BLaER1 treated with 17β-estradiol and CSF1 and Interleukin-3, amounts not matched to agents 10 nM and 100 nM (cell line): ENCODE measurements at regions not wholly inside any gene's neighbourhood (a gene's known extent, or its start where the extent isn't known, plus 50 kb on each side); places are given as distances from the start of the nearest gene placed in this dataset.
"Not testable (repeated sequence)": the region's sequence is repeated elsewhere in the genome, so short reads cannot be mapped to it uniquely, and the experiment has no call there.

Source experiments
- H3K27ac ChIP-seq, 11 experiments: shearing (Covaris generic); formaldehyde crosslinking; 2 replicates each; pipeline ENCODE4 v1.8.1; 2022
- H3K27me3 ChIP-seq, 11 experiments: shearing (Covaris generic); formaldehyde crosslinking; 2 replicates each; pipeline ENCODE4 v1.8.1; 2022
- H3K36me3 ChIP-seq, 11 experiments: shearing (Covaris generic); formaldehyde crosslinking; 2 replicates each; pipeline ENCODE4 v1.8.1; 2022
- H3K4me1 ChIP-seq, 10 experiments: shearing (Covaris generic); formaldehyde crosslinking; 2 replicates each; pipeline ENCODE4 v1.8.1; 2022
- H3K4me2 ChIP-seq, 11 experiments: shearing (Covaris generic); formaldehyde crosslinking; 2 replicates each; pipeline ENCODE4 v1.8.1; 2022
- H3K4me3 ChIP-seq, 10 experiments: shearing (Covaris generic); formaldehyde crosslinking; 2 replicates each; pipeline ENCODE4 v1.8.1; 2022
- H3K9ac ChIP-seq, 11 experiments: shearing (Covaris generic); formaldehyde crosslinking; 2 replicates each; pipeline ENCODE4 v1.8.1; 2022
- H3K9me3 ChIP-seq, 11 experiments: shearing (Covaris generic); formaldehyde crosslinking; replicated peaks in 1 of 11; 2 replicates each; pipeline ENCODE4 v1.8.1; 2022
- H4K20me1 ChIP-seq, 11 experiments: shearing (Covaris generic); formaldehyde crosslinking; 2 replicates each; pipeline ENCODE4 v1.8.1; 2022
- Cebpa-rat ChIP-seq, 11 experiments: shearing (Covaris generic); IDR thresholded peaks; 2 replicates each; pipeline ENCODE4 v1.8.1; 2022

DNA sequence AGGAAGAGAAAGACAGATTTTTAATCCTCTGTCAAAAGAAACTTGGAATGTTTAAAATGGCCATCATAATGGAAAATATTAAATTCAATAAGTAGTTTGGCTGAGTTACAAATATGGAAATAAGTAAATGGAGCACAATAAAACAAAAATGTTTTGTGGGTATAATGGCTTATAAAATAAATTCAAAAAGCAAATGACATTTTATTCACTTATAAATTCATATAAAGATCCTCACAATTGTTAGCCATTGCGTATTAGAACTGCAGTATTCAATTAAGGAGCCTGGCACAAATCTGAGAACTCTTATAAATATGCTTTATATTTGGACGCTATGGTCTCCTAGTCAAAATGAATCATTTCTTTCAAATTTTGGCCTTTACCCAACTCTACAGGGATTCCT, 339.0 kb upstream of the PABPC4L start:
- no peaks in the 10 kb centered on the region for H3K27me3 ChIP-seq
- H3K9ac ChIP-seq: no peak overlapping the region
- H3K36me3 ChIP-seq: no peaks in the 10 kb centered on the region
- no peaks in the 10 kb centered on the region for H3K4me1 ChIP-seq
- H4K20me1 ChIP-seq: no peaks in the 10 kb centered on the region
- no peak overlapping the region for H3K4me2 ChIP-seq
- no peak for TF ChIP-seq Cebpa-rat (IDR thresholded peaks at IDR 0.05)
- H3K9me3 ChIP-seq: no peaks in the 10 kb centered on the region
- H3K4me3 ChIP-seq: no peak overlapping the region
- H3K27ac ChIP-seq: no peak overlapping the region

DNA sequence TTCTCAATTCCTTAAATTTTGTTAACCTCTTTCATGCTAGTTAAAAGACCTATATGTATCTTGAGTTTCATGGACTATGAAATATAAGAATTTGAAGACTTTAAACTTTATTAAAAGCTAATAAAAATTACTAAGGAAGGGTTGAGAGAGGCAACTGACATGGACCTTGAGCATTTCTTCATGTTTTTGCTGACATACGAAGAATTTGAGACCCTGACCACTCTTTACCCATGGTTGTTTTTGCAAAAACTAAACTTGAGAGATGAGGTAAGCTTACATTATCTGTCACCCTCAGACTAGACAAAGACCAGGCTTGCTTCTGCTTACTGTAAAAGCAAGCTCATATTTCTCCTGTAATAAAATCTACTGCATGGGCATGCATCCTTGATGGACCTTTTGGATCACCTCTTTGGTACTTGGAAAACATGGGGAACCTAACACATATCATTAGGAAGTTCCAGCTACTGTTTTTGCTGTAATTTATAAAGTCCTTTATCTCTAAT, 338.2 kb upstream of the PABPC4L start:
- H3K27ac ChIP-seq: no peak overlapping the region
- no peak overlapping the region for H3K4me2 ChIP-seq
- TF ChIP-seq Cebpa-rat (IDR thresholded peaks at IDR 0.05): no peak
- H3K9ac ChIP-seq: no peak overlapping the region
- H3K36me3 ChIP-seq: no peaks in the 10 kb centered on the region
- H4K20me1 ChIP-seq: no peaks in the 10 kb centered on the region
- no peak overlapping the region for H3K4me3 ChIP-seq
- no peaks in the 10 kb centered on the region for H3K4me1 ChIP-seq
- no peaks in the 10 kb centered on the region for H3K27me3 ChIP-seq
- H3K9me3 ChIP-seq: no peaks in the 10 kb centered on the region

DNA sequence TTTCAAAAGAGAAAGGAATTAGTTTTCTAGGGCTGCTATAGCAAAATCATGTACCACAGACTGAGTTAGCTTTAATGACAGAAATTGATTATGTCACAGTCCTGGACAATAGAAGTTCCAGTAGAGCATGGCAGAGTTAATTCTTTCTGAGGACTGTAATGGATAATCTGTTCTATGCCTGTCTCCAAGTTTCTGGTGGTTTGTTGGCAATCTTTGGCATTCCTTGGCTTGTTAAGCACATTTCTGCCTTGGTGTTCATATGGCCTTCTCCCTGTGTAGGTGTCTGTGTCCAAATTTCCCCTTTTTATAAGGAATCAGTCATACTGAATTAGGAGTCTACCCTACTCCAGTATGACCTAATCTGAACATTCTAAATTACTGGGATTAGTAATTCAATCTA, 336.1 kb upstream of the PABPC4L start:
- H3K4me3 ChIP-seq: no peak overlapping the region
- no peaks in the 10 kb centered on the region for H3K9me3 ChIP-seq
- no peaks in the 10 kb centered on the region for H4K20me1 ChIP-seq
- no peaks in the 10 kb centered on the region for H3K4me1 ChIP-seq
- H3K4me2 ChIP-seq: no peak overlapping the region
- H3K27me3 ChIP-seq: no peaks in the 10 kb centered on the region
- no peak overlapping the region for H3K27ac ChIP-seq
- H3K36me3 ChIP-seq: no peaks in the 10 kb centered on the region
- H3K9ac ChIP-seq: no peak overlapping the region
- TF ChIP-seq Cebpa-rat (IDR thresholded peaks at IDR 0.05): no peak

DNA sequence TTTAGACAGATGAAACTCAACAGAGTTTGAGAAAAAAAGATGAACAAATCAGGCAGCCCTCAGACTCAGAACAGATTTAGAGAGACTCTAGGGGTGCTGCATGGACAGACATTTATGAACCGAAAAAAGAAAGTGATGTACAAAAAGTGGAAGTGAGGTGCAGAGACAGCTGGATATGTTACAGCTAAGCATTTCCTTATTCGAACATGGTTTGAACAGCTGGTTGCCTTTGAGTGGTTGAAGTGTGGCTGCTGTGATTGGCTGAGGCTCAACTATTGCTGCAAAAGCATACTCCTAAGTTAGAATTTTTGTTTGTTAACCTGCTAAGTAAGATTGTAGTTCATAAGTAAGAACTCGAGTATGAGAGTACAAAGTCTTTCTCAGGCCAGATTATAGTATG, 331.5 kb upstream of the PABPC4L start:
- Histone ChIP-seq H3K9ac (no peak overlapping the region), H4K20me1 (no peaks in the 10 kb centered on the region), H3K4me1 (no peaks in the 10 kb centered on the region), H3K9me3 (no peaks in the 10 kb centered on the region), H3K27ac (no peak overlapping the region), H3K4me3 (no peak overlapping the region), H3K27me3 (no peaks in the 10 kb centered on the region), H3K4me2 (no peak overlapping the region), H3K36me3 (no peaks in the 10 kb centered on the region)
- no peak for TF ChIP-seq Cebpa-rat (IDR thresholded peaks at IDR 0.05)

DNA sequence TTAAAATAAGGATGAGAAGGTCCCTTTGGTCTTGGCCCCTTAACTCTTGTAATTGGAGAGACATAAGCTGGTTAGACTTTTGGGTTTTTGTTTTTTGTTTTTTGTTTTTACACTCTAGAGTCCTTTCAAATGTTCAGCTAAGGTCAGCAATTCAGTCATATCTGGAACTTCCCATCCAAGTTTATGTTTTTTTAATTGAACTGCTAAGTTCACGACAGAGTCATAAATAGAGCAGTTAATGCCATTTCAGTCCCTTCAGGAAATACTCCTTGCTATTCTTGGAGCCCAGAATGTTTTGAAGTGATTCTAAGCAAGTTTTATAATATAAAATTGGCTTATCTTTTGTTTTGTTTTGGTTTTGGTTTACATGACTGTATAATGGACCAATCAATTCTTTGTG, 329.4 kb upstream of the PABPC4L start:
- Histone ChIP-seq H3K27me3 (no peaks in the 10 kb centered on the region), H3K9ac (no peak overlapping the region), H3K4me2 (no peak overlapping the region), H3K4me1 (no peaks in the 10 kb centered on the region), H3K4me3 (no peak overlapping the region), H3K9me3 (no peaks in the 10 kb centered on the region), H3K36me3 (no peaks in the 10 kb centered on the region), H4K20me1 (no peaks in the 10 kb centered on the region), H3K27ac (no peak overlapping the region)
- no peak for TF ChIP-seq Cebpa-rat (IDR thresholded peaks at IDR 0.05)

DNA sequence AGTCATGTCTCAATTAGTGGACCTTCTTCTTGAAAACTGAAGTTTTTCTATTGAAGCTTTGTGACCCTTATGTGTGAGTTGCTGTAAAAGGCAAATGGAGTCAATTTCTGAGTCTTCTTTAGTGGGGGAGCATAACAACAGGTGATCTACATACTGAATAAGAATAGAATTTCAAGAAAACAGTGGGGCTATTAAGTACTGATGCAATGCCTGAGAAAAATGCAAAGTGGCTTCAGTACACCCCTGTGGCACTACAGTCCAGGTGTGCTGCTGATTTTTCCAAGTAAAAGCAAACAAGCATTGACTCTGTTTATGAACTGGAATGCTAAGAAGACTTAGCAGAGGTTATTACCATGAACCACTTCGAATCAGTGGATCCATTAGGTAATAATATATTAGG, 328.0 kb upstream of the PABPC4L start:
- H3K4me3 ChIP-seq: no peak overlapping the region
- H3K27ac ChIP-seq: no peak overlapping the region
- no peaks in the 10 kb centered on the region for H3K27me3 ChIP-seq
- no peaks in the 10 kb centered on the region for H3K4me1 ChIP-seq
- H3K4me2 ChIP-seq: no peak overlapping the region
- H4K20me1 ChIP-seq: no peaks in the 10 kb centered on the region
- no peak overlapping the region for H3K9ac ChIP-seq
- no peaks in the 10 kb centered on the region for H3K9me3 ChIP-seq
- no peak for TF ChIP-seq Cebpa-rat (IDR thresholded peaks at IDR 0.05)
- no peaks in the 10 kb centered on the region for H3K36me3 ChIP-seq

DNA sequence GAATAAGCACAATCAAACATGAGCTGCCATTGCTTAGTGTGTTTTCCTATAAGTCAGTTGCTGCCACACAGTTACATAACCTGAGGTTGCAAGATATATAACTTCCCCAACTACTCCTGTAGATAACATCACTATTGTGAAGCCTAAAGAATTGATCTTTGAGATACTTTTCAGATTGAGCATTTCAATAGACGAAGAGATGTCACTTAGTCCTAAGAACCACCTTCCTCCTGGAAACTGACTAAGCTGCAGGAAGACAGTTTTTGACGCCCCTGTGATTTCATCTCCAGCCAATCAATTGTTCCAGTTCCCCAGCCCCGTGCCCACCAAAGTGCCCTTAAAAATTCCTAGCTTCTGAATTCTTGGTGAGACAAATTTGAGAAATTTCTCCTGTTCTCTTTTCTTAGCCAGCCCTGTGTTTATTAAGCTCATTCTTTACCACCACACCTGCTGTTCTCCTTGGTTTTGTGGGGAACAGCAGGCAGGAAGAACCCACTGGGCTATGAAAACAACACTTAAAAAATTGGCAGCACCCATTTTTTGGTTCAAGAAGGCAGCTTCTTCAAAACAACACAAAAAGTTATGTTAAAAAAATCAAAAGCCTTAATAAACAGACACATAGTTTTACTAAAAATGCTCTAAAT, 317.1 kb upstream of the PABPC4L start:
- Histone ChIP-seq H3K9me3 (no peaks in the 10 kb centered on the region), H3K4me2 (no peak overlapping the region), H3K4me3 (no peak overlapping the region), H3K36me3 (no peaks in the 10 kb centered on the region), H4K20me1 (no peaks in the 10 kb centered on the region), H3K9ac (no peak overlapping the region), H3K4me1 (no peaks in the 10 kb centered on the region), H3K27me3 (no peaks in the 10 kb centered on the region), H3K27ac (no peak overlapping the region)
- no peak for TF ChIP-seq Cebpa-rat (IDR thresholded peaks at IDR 0.05)

DNA sequence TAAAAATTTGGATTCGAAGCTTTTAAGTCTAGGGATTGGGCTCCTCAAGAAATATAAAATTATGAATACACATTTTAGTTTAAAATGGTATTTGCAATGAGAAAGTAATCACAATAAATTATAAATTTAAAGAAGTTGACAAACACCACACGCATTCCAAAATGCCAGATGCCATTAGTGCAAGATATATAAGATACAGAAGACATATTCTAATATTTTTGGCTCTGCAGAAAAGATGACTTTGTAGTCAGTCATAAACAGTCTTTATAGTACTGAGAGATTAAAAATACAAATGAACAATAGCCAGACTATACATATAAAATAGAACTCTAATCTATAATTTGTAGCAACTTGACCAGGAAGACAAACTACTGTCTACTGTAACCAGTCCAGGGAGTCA, 309.0 kb upstream of the PABPC4L start:
- Histone ChIP-seq H3K27ac (no peak overlapping the region), H3K4me1 (no peaks in the 10 kb centered on the region), H4K20me1 (no peaks in the 10 kb centered on the region), H3K4me2 (no peak overlapping the region), H3K9me3 (no peaks in the 10 kb centered on the region), H3K36me3 (no peaks in the 10 kb centered on the region), H3K9ac (no peak overlapping the region), H3K4me3 (no peak overlapping the region), H3K27me3 (no peaks in the 10 kb centered on the region)
- no peak for TF ChIP-seq Cebpa-rat (IDR thresholded peaks at IDR 0.05)

DNA sequence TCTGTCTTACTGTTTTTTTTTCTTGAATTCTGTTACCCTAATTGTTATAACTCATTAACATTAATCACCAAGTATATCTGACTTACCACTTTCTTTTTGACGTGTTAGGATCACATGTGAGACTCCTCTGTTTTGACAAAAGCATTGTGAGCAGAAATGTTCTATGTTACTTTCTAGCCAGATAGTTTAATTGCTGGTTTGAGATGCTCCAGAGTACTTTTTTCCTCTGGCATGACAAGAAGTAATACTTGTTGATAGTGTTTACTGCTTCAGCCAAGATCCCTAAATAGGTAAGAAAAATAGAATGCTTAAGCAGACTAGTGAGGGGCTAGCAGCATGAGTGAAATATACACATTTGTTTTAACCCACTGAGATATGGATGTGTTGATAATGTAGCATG, 303.9 kb upstream of the PABPC4L start:
- no peak overlapping the region for H3K4me2 ChIP-seq
- no peak for TF ChIP-seq Cebpa-rat (IDR thresholded peaks at IDR 0.05)

DNA sequence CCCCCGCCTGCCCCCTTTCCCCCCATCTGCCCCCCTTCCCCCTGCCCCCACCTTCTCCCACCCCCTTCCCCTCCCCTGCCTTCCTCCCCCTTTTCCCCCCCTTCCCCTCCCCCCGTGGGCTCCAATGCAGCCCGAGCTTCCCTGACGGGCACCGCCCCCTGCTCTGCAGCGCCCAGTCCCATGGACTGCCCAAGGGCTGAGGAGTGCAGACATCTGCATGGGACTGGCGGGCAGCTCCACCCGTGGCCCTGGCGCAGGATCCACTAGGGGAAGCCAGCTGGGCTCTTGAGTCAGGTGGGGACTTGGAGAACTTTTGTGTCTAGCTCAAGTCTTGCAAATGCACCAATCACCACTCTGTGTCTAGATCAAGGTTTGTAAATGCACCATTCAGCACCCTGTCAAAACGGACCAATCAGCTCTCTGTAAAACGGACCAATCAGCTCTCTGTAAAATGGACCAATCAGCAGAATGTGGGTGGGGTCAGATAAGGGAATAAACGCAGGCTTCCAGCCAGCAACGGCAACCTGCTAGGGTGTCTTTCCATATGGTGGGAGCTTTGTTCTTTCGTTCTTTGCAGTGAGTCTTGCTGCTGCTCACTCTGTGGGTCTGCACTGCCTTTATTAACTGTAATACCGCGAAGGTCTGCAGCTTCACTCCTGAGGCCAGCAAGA, 300.5 kb upstream of the PABPC4L start:
- no peak overlapping the region for H3K4me2 ChIP-seq
- no peak for TF ChIP-seq Cebpa-rat (IDR thresholded peaks at IDR 0.05)
- no peaks in the 10 kb centered on the region for H3K36me3 ChIP-seq
- H4K20me1 ChIP-seq: no peaks in the 10 kb centered on the region
- no peaks in the 10 kb centered on the region for H3K27me3 ChIP-seq
- H3K27ac ChIP-seq: no peak overlapping the region
- peaks cover 0 to 10% (median 6%) of the 10 kb centered on the region in 11 experiments; a peak in 11 of 22 replicates for H3K9me3 ChIP-seq
- H3K4me3 ChIP-seq: no peak overlapping the region
- no peaks in the 10 kb centered on the region for H3K4me1 ChIP-seq
- H3K9ac ChIP-seq: no peak overlapping the region

More for the DNA sequence above, 303.9 kb upstream of the PABPC4L start:
- no peaks in the 10 kb centered on the region for H3K36me3 ChIP-seq
- H3K4me1 ChIP-seq: no peaks in the 10 kb centered on the region
- H3K9ac ChIP-seq: no peak overlapping the region
- H4K20me1 ChIP-seq: no peaks in the 10 kb centered on the region
- H3K4me3 ChIP-seq: no peak overlapping the region
- peaks cover 0 to 10% (median 6%) of the 10 kb centered on the region in 11 experiments; a peak in 11 of 22 replicates for H3K9me3 ChIP-seq
- H3K27ac ChIP-seq: no peak overlapping the region
- no peaks in the 10 kb centered on the region for H3K27me3 ChIP-seq

DNA sequence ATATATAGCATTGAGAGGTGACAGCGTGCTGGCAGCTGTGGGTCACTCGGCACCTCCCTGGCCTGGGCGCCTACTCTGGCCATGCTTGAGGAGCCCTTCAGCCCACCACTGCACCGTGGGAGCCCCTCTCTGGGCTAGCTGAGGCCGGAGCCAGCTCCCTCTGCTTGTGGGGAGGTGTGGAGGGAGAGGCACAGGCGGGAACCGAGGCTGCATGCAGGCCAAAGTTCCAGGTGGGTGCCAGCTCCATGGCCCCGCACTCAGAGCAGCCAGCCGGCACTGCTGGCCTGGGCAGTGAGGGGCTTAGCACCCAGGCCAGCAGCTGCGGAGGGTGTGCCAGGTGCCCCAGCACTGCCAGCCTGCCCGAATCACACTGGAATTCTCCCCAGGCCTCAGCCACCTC, 299.9 kb upstream of the PABPC4L start:
- H3K36me3 ChIP-seq, H3K9ac ChIP-seq, H3K4me2 ChIP-seq, H3K4me1 ChIP-seq, H3K4me3 ChIP-seq, H3K27me3 ChIP-seq, H3K27ac ChIP-seq, H4K20me1 ChIP-seq: not testable (repeated sequence)
- peaks cover 0 to 10% (median 6%) of the 10 kb centered on the region in 11 experiments; a peak in 11 of 22 replicates for H3K9me3 ChIP-seq
